ENCODE measurements at regions not wholly inside any gene's neighbourhood (a gene's known extent, or its start where the extent isn't known, plus 50 kb on each side); places are given as distances from the start of the nearest gene placed in this dataset.

DNA sequence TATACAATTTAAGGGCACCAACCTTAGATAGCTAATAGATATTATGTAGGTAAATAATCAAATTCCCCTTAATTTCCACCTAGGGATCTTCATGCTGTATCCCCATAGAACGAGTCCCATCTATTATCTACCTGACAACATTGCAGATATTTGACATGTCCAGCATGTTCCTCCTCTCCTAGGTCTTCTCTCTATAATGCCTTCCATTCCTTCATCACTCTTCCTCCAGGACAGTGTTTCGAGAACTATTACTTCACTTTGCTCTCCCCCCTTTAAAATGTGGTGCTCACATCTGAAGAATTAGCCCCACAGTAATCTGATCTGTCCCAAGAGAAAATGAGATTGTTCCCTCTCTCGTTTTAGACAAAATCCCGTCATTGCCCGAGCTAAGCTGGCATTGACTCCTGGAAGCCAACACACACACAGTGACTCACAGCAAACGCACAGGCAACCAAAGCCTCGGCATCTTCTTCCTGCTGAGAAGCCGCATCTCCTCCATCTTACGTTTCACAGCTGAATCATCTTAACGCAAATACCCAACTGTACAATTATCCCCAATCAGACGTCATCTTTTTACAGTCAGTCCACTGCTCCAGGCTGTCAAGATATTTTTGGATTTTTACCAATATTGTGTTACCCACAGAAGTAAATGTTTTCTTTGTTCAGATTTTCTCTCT lies 162.9 kb upstream of the AGAP1 start:
- H3K9me3 ChIP-seq (ENCODE audit: low read depth) = no peaks in the 10 kb centered on the region
- no peak overlapping the region for H3K4me2 ChIP-seq
- no peaks in the 10 kb centered on the region for H3K4me1 ChIP-seq (ENCODE audit: insufficient read depth)
- WGBS (ENCODE audit: low lambda C conversion rate, missing lambda C conversion rate) = 80% methylated on average over 11 of the region's 11 CpGs
- no peaks in the 10 kb centered on the region for H3K79me2 ChIP-seq
- H3K9me2 ChIP-seq (replicated peaks; ENCODE audit: insufficient read depth) = no peaks in the 10 kb centered on the region
- no peak overlapping the region for H2AFZ ChIP-seq
- TF ChIP-seq, protein P1, sequence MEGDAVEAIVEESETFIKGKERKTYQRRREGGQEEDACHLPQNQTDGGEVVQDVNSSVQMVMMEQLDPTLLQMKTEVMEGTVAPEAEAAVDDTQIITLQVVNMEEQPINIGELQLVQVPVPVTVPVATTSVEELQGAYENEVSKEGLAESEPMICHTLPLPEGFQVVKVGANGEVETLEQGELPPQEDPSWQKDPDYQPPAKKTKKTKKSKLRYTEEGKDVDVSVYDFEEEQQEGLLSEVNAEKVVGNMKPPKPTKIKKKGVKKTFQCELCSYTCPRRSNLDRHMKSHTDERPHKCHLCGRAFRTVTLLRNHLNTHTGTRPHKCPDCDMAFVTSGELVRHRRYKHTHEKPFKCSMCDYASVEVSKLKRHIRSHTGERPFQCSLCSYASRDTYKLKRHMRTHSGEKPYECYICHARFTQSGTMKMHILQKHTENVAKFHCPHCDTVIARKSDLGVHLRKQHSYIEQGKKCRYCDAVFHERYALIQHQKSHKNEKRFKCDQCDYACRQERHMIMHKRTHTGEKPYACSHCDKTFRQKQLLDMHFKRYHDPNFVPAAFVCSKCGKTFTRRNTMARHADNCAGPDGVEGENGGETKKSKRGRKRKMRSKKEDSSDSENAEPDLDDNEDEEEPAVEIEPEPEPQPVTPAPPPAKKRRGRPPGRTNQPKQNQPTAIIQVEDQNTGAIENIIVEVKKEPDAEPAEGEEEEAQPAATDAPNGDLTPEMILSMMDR (IDR thresholded peaks at IDR 0.05; ENCODE audit: poor library complexity) = no peak
- no peaks in the 10 kb centered on the region for H3K36me3 ChIP-seq (replicated peaks; ENCODE audit: insufficient read depth, low read depth)
- no peak overlapping the region for H3K27ac ChIP-seq
- no peaks in the 10 kb centered on the region for H4K20me1 ChIP-seq (ENCODE audit: insufficient read depth, poor library complexity, severe bottlenecking)
- no peak overlapping the region for H3K4me3 ChIP-seq
- DNase-seq (ENCODE audit: low spot score) = no peak
- no peaks in the 10 kb centered on the region for H3K27me3 ChIP-seq

DNA sequence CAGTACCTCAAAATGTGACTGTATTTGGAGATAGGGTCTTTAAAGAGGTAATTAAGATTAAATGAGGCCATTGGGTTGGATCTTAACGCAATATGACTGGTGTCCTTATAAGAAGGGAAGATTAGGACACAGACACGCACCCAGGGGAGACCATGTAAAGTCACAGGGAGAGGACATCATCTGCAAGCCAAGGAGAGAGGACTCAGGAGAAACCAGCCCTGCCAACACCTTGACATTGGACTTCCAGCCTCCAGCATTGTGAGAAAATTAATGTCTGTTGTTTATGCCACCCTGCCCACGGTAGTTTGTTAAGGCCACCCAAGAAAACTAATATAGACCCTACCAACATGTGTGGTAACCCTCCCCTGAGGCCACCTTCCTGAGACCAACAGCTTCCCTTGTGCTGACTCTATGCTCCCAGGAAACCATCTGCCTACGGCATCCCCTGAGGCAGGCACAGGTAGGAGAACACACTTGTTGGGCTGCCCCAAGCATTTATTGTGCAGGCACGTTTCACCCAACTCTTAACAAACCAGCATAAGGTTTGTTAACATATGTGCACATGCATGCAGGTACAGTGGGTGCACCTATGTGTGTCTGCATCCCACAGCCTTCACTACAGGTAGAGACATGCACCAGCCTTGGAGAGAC lies 161.5 kb upstream of the AGAP1 start:
- no peak for TF ChIP-seq EZH2 (IDR thresholded peaks at IDR 0.05; ENCODE audit: borderline replicate concordance)

DNA sequence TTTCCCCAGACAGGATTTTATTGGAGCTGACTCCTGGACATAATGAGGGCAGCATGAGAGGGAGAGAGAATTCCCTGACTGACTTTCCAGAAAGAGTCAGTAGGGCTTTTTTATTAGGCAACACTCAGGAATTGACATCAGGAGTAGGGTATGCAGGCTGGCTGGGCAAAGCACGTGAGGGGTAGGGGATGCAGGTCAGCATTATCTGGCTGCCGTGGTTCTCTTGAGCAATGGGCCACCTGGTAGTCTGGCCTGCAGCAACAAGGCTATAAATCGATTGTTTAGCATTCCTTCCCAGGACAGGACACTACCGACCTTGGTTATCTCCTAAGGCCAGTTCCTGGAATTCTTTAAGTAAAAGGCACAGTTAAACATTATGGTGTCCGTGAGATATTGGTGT lies 160.8 kb upstream of the AGAP1 start:
- WGBS (ENCODE audit: low lambda C conversion rate, missing lambda C conversion rate) = 44% methylated on average over 5 of the region's 5 CpGs
- Histone ChIP-seq H2AFZ (no peak overlapping the region), H3K27me3 (no peaks in the 10 kb centered on the region), H3K79me2 (no peaks in the 10 kb centered on the region), H4K20me1 (ENCODE audit: insufficient read depth, poor library complexity, severe bottlenecking) (no peaks in the 10 kb centered on the region), H3K4me3 (no peak overlapping the region), H3K4me1 (ENCODE audit: insufficient read depth) (no peaks in the 10 kb centered on the region), H3K4me2 (no peak overlapping the region), H3K27ac (no peak overlapping the region), H3K9me3 (ENCODE audit: low read depth) (no peaks in the 10 kb centered on the region), H3K36me3 (replicated peaks; ENCODE audit: insufficient read depth, low read depth) (no peaks in the 10 kb centered on the region), H3K9me2 (replicated peaks; ENCODE audit: insufficient read depth) (no peaks in the 10 kb centered on the region)
- no peak for TF ChIP-seq EZH2phosphoT487 (IDR thresholded peaks at IDR 0.05; ENCODE audit: low read depth, severe bottlenecking, unreplicated experiment)
- no peak for TF ChIP-seq EZH2 (IDR thresholded peaks at IDR 0.05; ENCODE audit: borderline replicate concordance)
- TF ChIP-seq, protein P1 (IDR thresholded peaks at IDR 0.05; ENCODE audit: poor library complexity) = no peak
- DNase-seq (ENCODE audit: low spot score) = peak; percentile 11

More for the DNA sequence above, 161.5 kb upstream of the AGAP1 start:
- H3K9me2 ChIP-seq (replicated peaks; ENCODE audit: insufficient read depth) = no peaks in the 10 kb centered on the region
- 95% methylated on average over 5 of the region's 5 CpGs for WGBS (ENCODE audit: low lambda C conversion rate, missing lambda C conversion rate)
- H2AFZ ChIP-seq = no peak overlapping the region
- H3K4me2 ChIP-seq = no peak overlapping the region
- no peaks in the 10 kb centered on the region for H3K9me3 ChIP-seq (ENCODE audit: low read depth)
- DNase-seq (ENCODE audit: low spot score) = no peak
- no peaks in the 10 kb centered on the region for H3K79me2 ChIP-seq
- H4K20me1 ChIP-seq (ENCODE audit: insufficient read depth, poor library complexity, severe bottlenecking) = no peaks in the 10 kb centered on the region
- H3K36me3 ChIP-seq (replicated peaks; ENCODE audit: insufficient read depth, low read depth) = no peaks in the 10 kb centered on the region
- no peaks in the 10 kb centered on the region for H3K27me3 ChIP-seq
- no peak overlapping the region for H3K27ac ChIP-seq
- no peaks in the 10 kb centered on the region for H3K4me1 ChIP-seq (ENCODE audit: insufficient read depth)
- no peak overlapping the region for H3K4me3 ChIP-seq

DNA sequence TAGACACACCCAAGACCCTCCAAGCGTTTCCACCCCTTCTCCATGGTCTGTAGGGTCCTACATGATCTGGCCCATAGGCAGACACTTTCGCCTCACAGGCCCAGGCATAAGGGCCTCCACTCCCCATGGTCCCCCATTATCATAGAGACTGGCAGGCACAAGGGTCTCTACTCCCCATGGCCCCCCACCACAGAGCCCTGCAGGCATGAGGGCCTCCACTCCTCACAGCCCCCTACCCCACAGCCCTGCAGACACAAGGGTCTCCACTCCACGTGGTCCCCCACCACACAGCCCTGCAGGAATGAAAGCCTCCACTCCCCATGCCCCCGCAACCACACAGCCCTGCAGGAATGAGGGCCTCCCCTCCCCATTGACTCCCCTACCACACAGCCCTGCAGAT lies 159.7 kb upstream of the AGAP1 start:
- TF ChIP-seq, protein P1 (IDR thresholded peaks at IDR 0.05; ENCODE audit: poor library complexity) = no peak
- no peak for TF ChIP-seq EZH2 (IDR thresholded peaks at IDR 0.05; ENCODE audit: borderline replicate concordance)
- TF ChIP-seq EZH2phosphoT487 (IDR thresholded peaks at IDR 0.05; ENCODE audit: low read depth, severe bottlenecking, unreplicated experiment) = no peak
- no peaks in the 10 kb centered on the region for H3K79me2 ChIP-seq
- WGBS (ENCODE audit: low lambda C conversion rate, missing lambda C conversion rate) = 72% methylated on average over 4 of the region's 4 CpGs
- H4K20me1 ChIP-seq (ENCODE audit: insufficient read depth, poor library complexity, severe bottlenecking) = no peaks in the 10 kb centered on the region
- DNase-seq (ENCODE audit: low spot score) = no peak
- H3K4me2 ChIP-seq = no peak overlapping the region
- H2AFZ ChIP-seq = no peak overlapping the region
- H3K27me3 ChIP-seq = no peaks in the 10 kb centered on the region
- H3K4me1 ChIP-seq (ENCODE audit: insufficient read depth) = no peaks in the 10 kb centered on the region
- H3K9me3 ChIP-seq (ENCODE audit: low read depth) = no peaks in the 10 kb centered on the region
- no peak overlapping the region for H3K4me3 ChIP-seq
- H3K27ac ChIP-seq = no peak overlapping the region
- no peaks in the 10 kb centered on the region for H3K36me3 ChIP-seq (replicated peaks; ENCODE audit: insufficient read depth, low read depth)
- no peaks in the 10 kb centered on the region for H3K9me2 ChIP-seq (replicated peaks; ENCODE audit: insufficient read depth)

Measured in hepatocyte (in vitro differentiated cells).